ENCODE measurements at regions not wholly inside any gene's neighbourhood (a gene's known extent, or its start where the extent isn't known, plus 50 kb on each side); places are given as distances from the start of the nearest gene placed in this dataset.

- TF ChIP-seq CTCF (IDR thresholded peaks at IDR 0.05), result no peak
- TF ChIP-seq EP300 (IDR thresholded peaks at IDR 0.05; ENCODE audit: low read depth), result no peak
These were observed 95.0 kb upstream of the CD99 start for GRCh38 chrX:2596045-2596444.
